Upper lobe of left lung (tissue), 4 donors: ENCODE measurements at regions not wholly inside any gene's neighbourhood (a gene's known extent, or its start where the extent isn't known, plus 50 kb on each side); places are given as distances from the start of the nearest gene placed in this dataset.

Experiments
- POLR2AphosphoS5 ChIP-seq, 2 donors: sonication (generic); formaldehyde crosslinking; IDR thresholded peaks; one replicate each; pipeline ENCODE4 v1.5.1; 2017; ENCODE audit warnings: antibody characterized with exemption in 2 of 2
- TF ChIP-seq, protein P1 (sequence below), 6 experiments: fragments of 450-650 bp in 4 of 6; fragments of 200-600 bp in 2 of 6; sonication (generic) in 2 of 6; IDR thresholded peaks; one replicate each; pipeline ENCODE4 v1.5.1; 2016 to 2019; ENCODE audit warnings: antibody characterized with exemption in 6 of 6

DNA sequence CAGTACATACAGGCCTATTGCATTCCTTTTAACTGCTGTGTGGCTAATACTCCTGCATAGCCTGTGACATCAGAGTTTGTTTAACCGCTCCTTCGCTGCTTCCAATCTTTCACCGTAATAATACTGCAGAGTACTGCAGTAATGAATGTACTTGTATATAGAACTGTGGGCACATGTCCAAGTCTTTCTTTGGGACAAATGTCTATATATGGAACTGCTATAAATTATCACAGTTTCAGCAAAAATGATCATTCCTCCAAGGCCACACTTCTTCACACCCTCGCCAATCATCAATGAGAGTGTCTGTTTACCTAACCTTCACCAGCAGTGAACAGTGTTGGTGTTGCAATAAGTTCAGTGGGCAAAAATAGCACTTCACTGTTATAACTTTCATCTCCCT, 230.4 kb downstream of the SP3 start:
- TF ChIP-seq, protein P1, sequence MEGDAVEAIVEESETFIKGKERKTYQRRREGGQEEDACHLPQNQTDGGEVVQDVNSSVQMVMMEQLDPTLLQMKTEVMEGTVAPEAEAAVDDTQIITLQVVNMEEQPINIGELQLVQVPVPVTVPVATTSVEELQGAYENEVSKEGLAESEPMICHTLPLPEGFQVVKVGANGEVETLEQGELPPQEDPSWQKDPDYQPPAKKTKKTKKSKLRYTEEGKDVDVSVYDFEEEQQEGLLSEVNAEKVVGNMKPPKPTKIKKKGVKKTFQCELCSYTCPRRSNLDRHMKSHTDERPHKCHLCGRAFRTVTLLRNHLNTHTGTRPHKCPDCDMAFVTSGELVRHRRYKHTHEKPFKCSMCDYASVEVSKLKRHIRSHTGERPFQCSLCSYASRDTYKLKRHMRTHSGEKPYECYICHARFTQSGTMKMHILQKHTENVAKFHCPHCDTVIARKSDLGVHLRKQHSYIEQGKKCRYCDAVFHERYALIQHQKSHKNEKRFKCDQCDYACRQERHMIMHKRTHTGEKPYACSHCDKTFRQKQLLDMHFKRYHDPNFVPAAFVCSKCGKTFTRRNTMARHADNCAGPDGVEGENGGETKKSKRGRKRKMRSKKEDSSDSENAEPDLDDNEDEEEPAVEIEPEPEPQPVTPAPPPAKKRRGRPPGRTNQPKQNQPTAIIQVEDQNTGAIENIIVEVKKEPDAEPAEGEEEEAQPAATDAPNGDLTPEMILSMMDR (IDR thresholded peaks at IDR 0.05) = no peak
- TF ChIP-seq POLR2AphosphoS5 (IDR thresholded peaks at IDR 0.05) = no peak
